EL (cell line): ENCODE measurements at regions not wholly inside any gene's neighbourhood (a gene's known extent, or its start where the extent isn't known, plus 50 kb on each side); places are given as distances from the start of the nearest gene placed in this dataset.
"Not testable (repeated sequence)": the region's sequence is repeated elsewhere in the genome, so short reads cannot be mapped to it uniquely, and the experiment has no call there.

Source experiments
- DNase-seq: peaks from one replicate; pipeline ENCODE4 v3.0.0-alpha.2; 2016

DNA sequence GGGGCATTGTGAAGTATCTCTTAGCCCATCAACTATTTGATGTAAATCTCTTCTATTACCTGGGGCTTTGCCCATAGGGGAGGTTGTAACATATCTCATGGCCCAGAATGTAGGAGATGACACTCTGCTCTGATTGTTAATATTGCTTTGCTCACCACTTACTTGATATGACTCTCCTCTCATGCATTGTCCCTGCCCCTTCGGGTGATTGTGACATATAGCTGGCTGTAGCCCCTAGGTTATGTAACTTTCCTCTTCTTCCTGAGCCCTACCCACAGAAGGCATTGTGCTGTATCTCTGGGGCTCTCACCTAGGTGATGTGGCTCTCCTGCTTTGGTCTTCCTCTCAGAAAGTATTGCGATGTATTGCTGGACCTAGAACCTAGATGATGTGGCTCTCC, 69.1 kb upstream of the ZNF91 start:
- not testable (repeated sequence) for DNase-seq

DNA sequence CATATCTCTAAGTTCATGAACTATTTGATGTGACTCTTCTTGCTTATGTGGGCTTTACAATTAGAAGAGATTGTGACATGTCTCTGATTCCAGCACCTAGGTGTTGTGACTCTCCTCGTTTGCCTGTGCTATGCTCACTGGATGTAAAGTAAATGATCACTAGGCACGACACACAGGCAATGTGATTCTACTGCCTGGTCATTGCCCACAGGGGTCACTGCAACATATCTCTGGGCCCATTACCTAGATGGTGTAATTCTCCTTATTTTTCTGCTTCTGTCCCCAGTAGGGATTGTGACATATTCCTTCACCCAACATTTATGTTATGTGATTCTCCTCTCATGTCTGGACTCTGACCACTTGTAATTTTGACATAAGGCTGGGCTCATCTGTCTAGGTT, 65.8 kb upstream of the ZNF91 start:
- no peak for DNase-seq

DNA sequence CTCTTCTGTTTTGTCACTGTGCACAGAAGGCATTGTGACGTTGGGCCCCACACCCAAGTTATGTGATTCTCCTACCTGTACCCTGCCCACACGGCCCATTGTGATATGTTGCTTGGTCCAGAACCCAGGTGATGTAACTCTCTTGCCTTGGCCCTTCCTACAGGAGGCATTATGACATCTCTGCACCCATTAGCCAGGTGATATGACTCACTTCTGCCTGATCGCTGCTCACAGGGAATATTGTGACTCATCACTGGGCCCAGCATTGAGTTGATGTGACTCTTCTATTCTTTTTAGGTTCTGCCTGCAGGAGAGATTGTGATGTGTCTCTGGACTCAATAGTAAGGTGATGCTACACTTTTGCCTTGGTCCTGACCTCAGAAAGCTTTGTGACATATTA, 65.4 kb upstream of the ZNF91 start:
- DNase-seq, result no peak
